Pancreas (tissue), 10 donors: ENCODE measurements at regions not wholly inside any gene's neighbourhood (a gene's known extent, or its start where the extent isn't known, plus 50 kb on each side); places are given as distances from the start of the nearest gene placed in this dataset.

Source experiments
- ATAC-seq, 4 donors: fragments of 200-7000 bp; cut with Tn5 transposase; one replicate each; pipeline versions ENCODE4 v1.8.0 to v1.9.1; 2020; ENCODE audit warnings: mild to moderate bottlenecking in 4 of 4, moderate library complexity in 4 of 4
- DNase-seq, 6 donors: peaks; one replicate each; pipeline ENCODE4 v3.0.0-alpha.2; 2020
- FAIRE-seq: peaks from 2 replicates; lab custom pipeline; 2012; peaks lifted over from hg19 to GRCh38; lab: Jason Lieb, UNC
- H3K27ac ChIP-seq, 4 donors: fragments of 200-600 bp; sonication (generic); 1 replicate in 3 of 4; 2 replicates in 1 of 4; pipeline versions ENCODE4 v1.5.0 to v1.8.0; 2020
- H3K27me3 ChIP-seq, 4 donors: fragments of 200-600 bp; one replicate each; pipeline ENCODE4 v1.8.0; 2021
- H3K36me3 ChIP-seq, 3 donors: fragments of 200-600 bp; sonication (generic) in 1 of 3; one replicate each; pipeline versions ENCODE4 v1.5.0 to v1.8.0; 2020 to 2021
- H3K4me1 ChIP-seq, 3 donors: fragments of 200-600 bp; one replicate each; pipeline ENCODE4 v1.8.0; 2021
- H3K4me3 ChIP-seq, 4 donors: fragments of 200-600 bp; sonication (generic) in 2 of 4; one replicate each; pipeline versions ENCODE4 v1.5.0 to v1.8.0; 2020 to 2021
- H3K9me3 ChIP-seq, 4 donors: fragments of 200-600 bp; one replicate each; pipeline ENCODE4 v1.8.0; 2021
- WGBS, 2 donors: extraction: QIAGEN DNeasy Blood & Tissue Kit; methylation state at CpG; one replicate each; pipeline ENCODE4 v1.1.7; 2013; 5-methylcytosine and 5-hydroxymethylcytosine counted together
- intact Hi-C, 3 donors: fragments of 100-400 bp; cut with DNase I; formaldehyde crosslinking; loops; one replicate each; pipeline versions ENCODE4 v1.11.1 to v1.14.2; 2022
- TF ChIP-seq, protein P1 (sequence below), 4 donors: fragments of 200-600 bp; sonication (generic) in 3 of 4; IDR thresholded peaks; one replicate each; pipeline versions ENCODE4 v1.5.0 to v1.8.0; 2021; ENCODE audit warnings: antibody characterized with exemption in 4 of 4
- donor health status: healthy with polysubstance abuse.
- donor health status: DM: no; HTN: no; CAD: no; lungs with moderate emphysema.
- donor health status: DM: no; HTN: no; CAD: no.
- donor health status: control.
- donor health status: control.
- donor health status: Bipolar disorder and iron deficiency.
- donor health status: DM: yes; HTN: yes; CAD: no.
- donor health status: DM: no; HTN: no; CAD: no.
- donor health status: DM: no; HTN: no; CAD: no.
- donor health status: DM: yes; HTN: yes; CAD: no.

DNA sequence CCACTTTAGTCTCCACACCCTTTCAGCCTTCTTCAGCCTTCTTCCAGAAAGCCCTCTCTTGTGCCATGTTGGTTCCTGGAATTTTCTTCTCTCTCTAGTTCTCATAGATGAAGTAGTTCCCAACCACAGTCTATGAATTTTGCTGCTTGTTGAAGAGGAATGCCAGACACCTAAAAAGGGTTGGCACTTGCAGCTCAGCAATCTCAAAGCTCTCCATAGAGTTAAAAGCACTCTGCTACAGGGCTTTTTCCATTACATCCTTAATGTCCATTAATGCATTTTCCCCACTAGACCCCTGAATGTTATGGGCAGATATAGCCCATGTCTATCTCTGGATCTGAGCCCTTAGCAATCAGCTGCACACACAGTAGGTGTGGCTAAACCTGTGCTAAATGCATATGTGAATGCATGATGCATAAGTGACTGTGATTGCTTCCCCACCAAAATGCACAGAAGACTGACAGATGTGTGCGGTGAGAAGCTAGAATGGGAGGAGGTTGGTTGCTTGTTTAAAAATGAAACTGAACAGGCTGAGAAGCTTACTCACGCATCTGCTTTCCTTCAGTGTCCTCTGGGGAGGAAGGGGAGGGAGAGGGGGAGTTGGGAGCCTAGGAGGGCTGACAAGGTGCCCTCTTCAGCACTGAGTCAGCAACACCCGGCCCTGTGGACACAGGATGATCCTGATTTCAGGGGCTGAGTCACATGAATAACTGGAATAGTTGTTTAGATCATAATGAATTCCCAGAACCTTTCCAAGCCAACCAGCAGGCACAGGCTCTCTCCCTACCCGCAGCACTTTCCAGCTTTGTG is 146.1 kb upstream of the FGGY start:
- no peaks in the 10 kb centered on the region for H3K36me3 ChIP-seq
- no peaks in the 10 kb centered on the region for H3K9me3 ChIP-seq
- H3K27me3 ChIP-seq = no peaks in the 10 kb centered on the region
- DNase-seq = peak in 3 of 6 donors; percentile 29 to 34 (median 29)
- H3K27ac ChIP-seq = peak overlapping the region in 2 of 4 donors; percentile 0 to 53
- TF ChIP-seq, protein P1, sequence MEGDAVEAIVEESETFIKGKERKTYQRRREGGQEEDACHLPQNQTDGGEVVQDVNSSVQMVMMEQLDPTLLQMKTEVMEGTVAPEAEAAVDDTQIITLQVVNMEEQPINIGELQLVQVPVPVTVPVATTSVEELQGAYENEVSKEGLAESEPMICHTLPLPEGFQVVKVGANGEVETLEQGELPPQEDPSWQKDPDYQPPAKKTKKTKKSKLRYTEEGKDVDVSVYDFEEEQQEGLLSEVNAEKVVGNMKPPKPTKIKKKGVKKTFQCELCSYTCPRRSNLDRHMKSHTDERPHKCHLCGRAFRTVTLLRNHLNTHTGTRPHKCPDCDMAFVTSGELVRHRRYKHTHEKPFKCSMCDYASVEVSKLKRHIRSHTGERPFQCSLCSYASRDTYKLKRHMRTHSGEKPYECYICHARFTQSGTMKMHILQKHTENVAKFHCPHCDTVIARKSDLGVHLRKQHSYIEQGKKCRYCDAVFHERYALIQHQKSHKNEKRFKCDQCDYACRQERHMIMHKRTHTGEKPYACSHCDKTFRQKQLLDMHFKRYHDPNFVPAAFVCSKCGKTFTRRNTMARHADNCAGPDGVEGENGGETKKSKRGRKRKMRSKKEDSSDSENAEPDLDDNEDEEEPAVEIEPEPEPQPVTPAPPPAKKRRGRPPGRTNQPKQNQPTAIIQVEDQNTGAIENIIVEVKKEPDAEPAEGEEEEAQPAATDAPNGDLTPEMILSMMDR (IDR thresholded peaks at IDR 0.05) = no peak
- WGBS, 2 donors = 52 to 61% methylated on average over 4 of the region's 4 CpGs
- intact Hi-C loops = no loop called here
- peak; percentile 23 for FAIRE-seq
- H3K4me1 ChIP-seq = no peaks in the 10 kb centered on the region
- ATAC-seq = peak in 3 of 4 donors; percentile 59 to 83 (median 71)
- no peak overlapping the region for H3K4me3 ChIP-seq

DNA sequence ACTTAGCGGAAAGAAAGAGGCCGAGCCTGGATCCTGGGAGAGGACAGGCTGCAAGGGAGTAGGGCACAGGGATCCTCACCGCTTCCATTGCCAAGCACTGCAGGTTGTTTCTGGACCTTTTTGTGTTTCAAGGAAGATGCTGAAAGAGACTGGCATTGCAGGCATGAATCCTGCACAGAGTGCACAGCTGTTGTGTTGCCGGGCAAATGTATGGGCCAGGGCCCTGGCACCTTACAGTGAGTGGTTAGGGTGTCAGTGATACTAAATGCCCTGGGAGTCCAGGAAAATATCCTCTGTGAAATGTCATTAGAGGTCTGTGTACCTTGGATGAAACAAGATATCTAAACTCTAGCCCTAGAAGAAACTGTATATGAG is 145.5 kb upstream of the FGGY start:
- WGBS, 2 donors = 78 to 80% methylated on average over 4 of the region's 4 CpGs
- Histone ChIP-seq H3K27me3 (no peaks in the 10 kb centered on the region), H3K4me1 (no peaks in the 10 kb centered on the region), H3K27ac (peak overlapping the region in 2 of 4 donors; percentile 0 to 53), H3K36me3 (no peaks in the 10 kb centered on the region), H3K9me3 (no peaks in the 10 kb centered on the region), H3K4me3 (no peak overlapping the region)
- FAIRE-seq = no peak
- intact Hi-C loops = no loop called here
- TF ChIP-seq, protein P1 (IDR thresholded peaks at IDR 0.05) = no peak
- ATAC-seq = no peak
- no peak for DNase-seq

DNA sequence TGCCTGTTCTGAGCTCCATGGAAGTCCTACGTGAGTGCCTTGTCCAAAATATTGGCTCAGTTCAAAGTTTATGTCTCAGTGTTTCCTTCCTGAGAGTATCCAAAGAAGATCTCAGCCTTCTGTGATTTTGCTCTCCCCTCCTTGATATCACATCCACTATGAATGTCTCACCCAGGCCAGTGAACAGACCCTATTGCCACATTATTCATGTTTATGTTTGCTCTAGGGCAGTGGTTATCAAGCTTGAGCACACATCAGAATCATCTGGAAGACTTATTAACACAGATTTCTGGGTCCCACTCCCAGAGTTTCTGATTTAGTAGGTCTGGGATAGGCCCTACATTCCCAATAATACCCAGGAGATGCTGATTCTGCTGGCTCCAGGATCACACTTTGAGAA is 145.0 kb upstream of the FGGY start:
- FAIRE-seq (no peak), ATAC-seq (no peak)
- WGBS, 2 donors = 88 to 100% methylated on average over 1 of the region's 1 CpG

DNA sequence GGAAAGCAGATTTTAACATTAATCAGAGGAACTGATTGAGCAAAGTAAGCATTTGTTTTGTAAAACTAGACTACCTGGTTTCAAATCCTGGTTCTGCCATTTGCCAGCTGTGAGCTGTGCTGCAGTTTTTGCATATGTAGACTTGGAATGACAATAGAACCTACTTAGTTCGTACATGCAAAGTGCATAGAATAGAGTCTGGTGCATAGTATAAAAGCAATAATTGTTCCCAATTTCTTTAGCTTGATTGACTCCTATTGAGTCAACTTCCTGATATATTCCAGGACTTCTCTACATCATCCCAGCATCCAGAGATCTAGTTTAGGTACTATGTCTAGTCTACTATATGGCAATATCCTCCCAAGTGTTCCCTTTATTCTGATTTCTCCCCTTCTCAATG is 144.4 kb upstream of the FGGY start:
- DNase-seq (no peak), ATAC-seq (no peak), FAIRE-seq (no peak)
- intact Hi-C loops = no loop called here
- H3K27me3 ChIP-seq = no peaks in the 10 kb centered on the region
- 94 to 100% methylated on average over 1 of the region's 1 CpG for WGBS, 2 donors
- H3K36me3 ChIP-seq = no peaks in the 10 kb centered on the region
- TF ChIP-seq, protein P1 (IDR thresholded peaks at IDR 0.05) = no peak
- H3K9me3 ChIP-seq = no peaks in the 10 kb centered on the region
- peaks cover 0 to 3% (median 0%) of the 10 kb centered on the region in 3 donors for H3K4me1 ChIP-seq
- no peak overlapping the region for H3K27ac ChIP-seq
- H3K4me3 ChIP-seq = no peak overlapping the region

More for the DNA sequence above, 145.0 kb upstream of the FGGY start:
- Histone ChIP-seq H3K4me1 (no peaks in the 10 kb centered on the region), H3K36me3 (no peaks in the 10 kb centered on the region), H3K9me3 (no peaks in the 10 kb centered on the region), H3K27ac (peak overlapping the region in 1 of 4 donors; percentile 53), H3K4me3 (no peak overlapping the region), H3K27me3 (no peaks in the 10 kb centered on the region)
- DNase-seq = no peak
- TF ChIP-seq, protein P1 (IDR thresholded peaks at IDR 0.05) = no peak
- intact Hi-C loops = no loop called here

DNA sequence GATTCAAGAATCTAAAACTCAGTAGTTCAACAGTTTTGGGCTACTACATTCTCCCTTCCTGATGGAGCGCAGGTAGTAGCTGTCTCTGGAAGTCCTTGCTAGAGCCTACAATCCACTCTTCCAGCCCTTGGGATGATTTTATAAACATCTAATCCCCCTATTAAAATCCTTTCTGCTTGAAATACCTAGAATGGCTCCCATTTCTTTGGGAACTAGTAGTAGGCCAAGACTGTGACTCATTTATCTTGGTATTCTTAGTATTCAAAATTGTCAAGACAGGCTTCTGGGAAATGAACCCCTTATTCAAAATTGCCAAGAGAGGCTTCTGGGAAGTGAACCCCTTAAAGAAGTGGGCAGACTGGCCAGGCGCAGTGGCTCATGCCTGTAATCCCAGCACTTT is 142.5 kb upstream of the FGGY start:
- Histone ChIP-seq H3K4me3 (no peak overlapping the region), H3K27me3 (no peaks in the 10 kb centered on the region), H3K27ac (no peak overlapping the region), H3K36me3 (no peaks in the 10 kb centered on the region), H3K4me1 (peaks cover 0 to 3% (median 0%) of the 10 kb centered on the region in 3 donors), H3K9me3 (no peaks in the 10 kb centered on the region)
- WGBS, 2 donors = 94 to 100% methylated on average over 2 of the region's 2 CpGs
- FAIRE-seq (no peak), ATAC-seq (no peak), DNase-seq (no peak)
- intact Hi-C loops = no loop called here
- TF ChIP-seq, protein P1 (IDR thresholded peaks at IDR 0.05) = no peak
